HG02884 (cell line): ENCODE measurements at regions not wholly inside any gene's neighbourhood (a gene's known extent, or its start where the extent isn't known, plus 50 kb on each side); places are given as distances from the start of the nearest gene placed in this dataset.

Experiments
- ATAC-seq: cut with Tn5 transposase; IDR thresholded peaks from one replicate; pipeline ENCODE4 v1.9.1; 2021; ENCODE audit warnings: mild to moderate bottlenecking, moderate library complexity; ENCODE audit not compliant: unreplicated experiment

GRCh38 chr5:125152461-125153189 is 406.2 kb upstream of the ZNF608 start:
- peak; percentile 25 for ATAC-seq

GRCh38 chr5:125153231-125153630 is 406.8 kb upstream of the ZNF608 start:
- no peak for ATAC-seq

- no peak for ATAC-seq
These were observed 408.1 kb upstream of the ZNF608 start for GRCh38 chr5:125154301-125155110.

GRCh38 chr5:125160787-125161502 is 414.5 kb upstream of the ZNF608 start:
- ATAC-seq, result no peak

GRCh38 chr5:125162714-125163113 is 416.3 kb upstream of the ZNF608 start:
- no peak for ATAC-seq

- ATAC-seq, result no peak
These were observed 423.0 kb upstream of the ZNF608 start for GRCh38 chr5:125169396-125169795.

GRCh38 chr5:125171641-125172040 is 425.2 kb upstream of the ZNF608 start:
- ATAC-seq, result no peak

- no peak for ATAC-seq
These were observed 429.0 kb upstream of the ZNF608 start for GRCh38 chr5:125175348-125176004.

GRCh38 chr5:125176005-125176390 is 429.6 kb upstream of the ZNF608 start:
- no peak for ATAC-seq

- no peak for ATAC-seq
These were observed 430.9 kb upstream of the ZNF608 start for GRCh38 chr5:125177340-125177739.

- ATAC-seq, result no peak
These were observed 433.2 kb upstream of the ZNF608 start for GRCh38 chr5:125179612-125180011.

GRCh38 chr5:125180231-125180829 is 433.9 kb upstream of the ZNF608 start:
- ATAC-seq, result no peak

GRCh38 chr5:125181159-125181558 is 434.7 kb upstream of the ZNF608 start:
- ATAC-seq, result no peak

GRCh38 chr5:125181955-125182354 is 435.5 kb upstream of the ZNF608 start:
- ATAC-seq, result no peak

- no peak for ATAC-seq
These were observed 439.3 kb upstream of the ZNF608 start for GRCh38 chr5:125185740-125186139.

- no peak for ATAC-seq
These were observed 440.5 kb upstream of the ZNF608 start for GRCh38 chr5:125186911-125187375.

GRCh38 chr5:125189531-125189941 is 443.1 kb upstream of the ZNF608 start:
- no peak for ATAC-seq

GRCh38 chr5:125190232-125191087 is 444.0 kb upstream of the ZNF608 start:
- ATAC-seq, result no peak

GRCh38 chr5:125194883-125195282 is 448.4 kb upstream of the ZNF608 start:
- no peak for ATAC-seq
